AG20443 (cell line): ENCODE measurements at regions not wholly inside any gene's neighbourhood (a gene's known extent, or its start where the extent isn't known, plus 50 kb on each side); places are given as distances from the start of the nearest gene placed in this dataset.
"Not testable (repeated sequence)": the region's sequence is repeated elsewhere in the genome, so short reads cannot be mapped to it uniquely, and the experiment has no call there.

Source experiments
- DNase-seq: peaks from one replicate; pipeline ENCODE4 v3.0.0; 2012; ENCODE audit warnings: low spot score, mixed read lengths

DNA sequence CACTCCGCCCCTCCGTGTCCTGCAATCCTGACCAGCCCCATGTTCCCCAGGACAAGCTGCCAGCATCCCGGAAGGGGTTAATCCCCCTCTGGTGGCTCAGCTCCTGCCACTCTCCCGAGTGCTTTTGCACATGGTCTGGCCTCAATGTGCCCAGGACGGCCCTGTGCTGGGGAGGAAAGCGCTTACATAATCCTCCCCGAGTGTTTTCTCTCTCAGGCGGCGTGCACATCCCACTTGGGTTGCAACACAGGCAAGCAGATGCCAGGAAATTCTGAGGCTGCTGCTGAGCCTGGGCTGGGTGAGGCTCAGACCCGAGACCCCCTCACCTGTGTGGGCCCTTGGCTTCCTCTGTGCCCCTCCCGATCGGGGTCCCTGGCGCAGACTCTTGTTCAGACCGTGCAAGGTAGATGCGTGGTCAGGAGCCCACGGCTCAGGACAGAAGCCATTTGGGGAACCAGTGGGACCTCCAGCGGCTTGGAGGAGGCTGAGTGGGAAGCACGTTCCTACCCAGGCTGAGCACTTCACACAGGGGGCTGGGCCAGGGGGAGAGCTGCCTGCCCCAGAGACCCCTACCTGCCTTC, 144.7 kb downstream of the LAT start:
- DNase-seq: peak; percentile 16

- not testable (repeated sequence) for DNase-seq
These were observed 144.0 kb downstream of the LAT start for GRCh38 chr16:29128732-29129457.

GRCh38 chr16:29127806-29128420, 143.1 kb downstream of the LAT start:
- not testable (repeated sequence) for DNase-seq

GRCh38 chr16:29126616-29127015, 141.8 kb downstream of the LAT start:
- DNase-seq: no peak

DNA sequence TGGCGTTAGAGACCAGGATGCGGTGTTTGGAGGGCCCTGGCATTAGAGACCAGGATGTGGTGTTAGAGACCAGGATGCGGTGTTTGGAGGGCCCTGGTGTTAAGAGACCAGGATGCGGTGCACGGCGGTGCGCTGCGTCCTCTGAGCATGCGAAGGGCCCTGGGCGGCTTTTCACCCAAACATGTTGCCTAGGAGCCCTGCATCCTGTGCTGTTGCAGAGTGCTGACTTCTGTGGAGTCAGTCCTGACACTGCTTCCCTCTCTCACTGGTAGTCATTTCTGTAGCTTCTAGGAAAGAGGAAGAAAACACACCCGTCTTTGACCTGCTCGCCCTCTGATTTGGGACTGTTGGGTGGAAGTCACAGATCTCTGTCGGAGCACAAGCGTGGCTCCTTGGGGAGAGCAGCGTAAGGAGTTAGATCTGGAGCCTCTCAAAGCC, 141.2 kb downstream of the LAT start:
- DNase-seq: no peak

GRCh38 chr16:29124828-29125227, 140.0 kb downstream of the LAT start:
- no peak for DNase-seq

DNA sequence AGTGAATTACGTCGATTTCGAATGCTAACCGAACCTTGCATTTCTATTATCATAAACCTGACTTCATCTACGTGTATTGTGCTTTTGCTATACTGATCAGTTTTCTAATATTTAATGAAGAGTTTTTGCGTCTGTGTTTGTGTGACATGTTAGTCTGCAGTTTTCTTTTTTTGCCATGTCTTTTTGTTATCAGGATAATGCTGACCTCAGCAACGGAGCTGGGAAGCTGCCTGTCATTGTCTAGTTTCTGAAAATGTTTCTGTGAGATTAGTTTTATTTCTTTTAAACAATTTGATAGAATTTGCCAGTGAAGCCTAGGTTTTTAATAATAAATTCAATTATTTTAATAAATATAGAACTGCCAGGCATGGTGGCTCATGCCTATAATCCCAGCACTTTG, 139.3 kb downstream of the LAT start:
- DNase-seq: not testable (repeated sequence)

DNA sequence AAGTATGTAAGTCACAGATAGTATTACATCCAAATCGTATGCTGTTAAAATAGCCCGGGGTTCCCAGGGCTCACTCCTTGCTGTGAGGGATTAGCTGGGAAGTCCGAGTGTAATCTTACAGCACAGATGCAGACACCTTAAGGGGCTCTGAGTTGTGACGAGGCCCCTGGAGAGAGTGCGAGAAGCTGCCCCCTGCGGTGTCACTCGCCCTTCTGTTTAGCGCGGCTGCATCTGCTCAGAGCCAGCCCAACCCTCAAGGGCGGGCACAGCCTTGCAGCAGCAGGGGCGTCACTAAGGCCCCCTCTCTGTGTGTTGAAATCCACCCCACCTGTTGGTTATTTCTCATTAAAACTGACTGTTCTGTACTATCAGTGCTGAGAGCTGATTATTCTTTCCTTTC, 135.8 kb downstream of the LAT start:
- DNase-seq: not testable (repeated sequence)

GRCh38 chr16:29118301-29118957, 133.6 kb downstream of the LAT start:
- not testable (repeated sequence) for DNase-seq

GRCh38 chr16:29117631-29118030, 132.8 kb downstream of the LAT start:
- no peak for DNase-seq

DNA sequence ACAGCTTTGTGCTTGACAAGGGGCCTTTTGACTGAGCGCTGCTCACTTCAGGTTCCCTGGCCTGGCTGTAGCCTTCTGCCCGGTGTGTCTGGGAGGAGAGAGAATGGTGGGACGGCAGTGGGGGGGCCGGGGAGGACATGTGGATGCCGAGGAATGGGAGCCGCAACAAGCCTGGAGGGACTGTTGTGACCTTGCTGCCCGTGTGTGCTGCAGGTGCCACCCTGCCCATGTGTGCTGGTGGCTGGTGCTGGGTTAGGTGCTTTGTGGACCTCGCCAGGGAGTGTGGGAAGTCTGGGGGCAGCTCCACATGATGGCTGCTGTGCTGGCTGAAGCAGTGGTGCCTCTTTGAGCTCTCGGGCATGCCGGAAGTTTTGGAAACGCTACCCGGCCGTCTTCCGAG, 132.1 kb downstream of the LAT start:
- no peak for DNase-seq

DNA sequence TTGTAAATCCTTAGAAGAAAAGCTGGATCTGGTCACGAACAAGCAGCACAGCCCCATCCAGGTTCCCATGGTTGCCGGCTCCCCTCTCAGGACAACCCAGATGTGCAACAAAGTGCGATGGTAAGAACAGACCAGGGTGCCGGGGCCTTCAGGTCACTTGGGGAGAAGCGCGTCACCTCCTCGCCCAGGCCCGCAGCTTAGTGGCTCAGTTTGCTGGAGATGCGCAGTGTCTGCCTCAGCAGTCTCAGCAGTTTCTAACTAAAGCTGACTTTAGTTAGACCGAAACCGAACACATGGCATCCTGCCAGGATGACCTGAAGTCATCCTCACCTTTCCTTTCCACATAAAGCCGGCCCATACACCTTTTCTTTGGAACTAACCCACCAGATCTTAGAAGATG, 131.4 kb downstream of the LAT start:
- not testable (repeated sequence) for DNase-seq

DNA sequence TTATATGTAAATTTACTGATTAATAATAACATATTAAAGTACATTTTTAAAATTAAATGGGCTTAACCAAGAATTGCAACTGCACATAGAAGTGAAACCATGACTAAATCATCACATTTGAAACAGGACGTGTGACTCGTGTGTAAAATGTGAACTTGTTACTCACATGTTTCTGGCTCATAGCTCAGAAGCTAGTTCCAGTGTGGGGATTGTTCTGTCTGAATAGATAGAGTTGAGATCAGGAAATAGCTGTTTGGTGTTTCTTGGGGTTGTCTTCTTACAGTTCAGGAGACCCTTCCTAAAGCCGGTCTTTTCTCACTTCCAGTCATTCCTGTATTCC, 130.9 kb downstream of the LAT start:
- not testable (repeated sequence) for DNase-seq

DNA sequence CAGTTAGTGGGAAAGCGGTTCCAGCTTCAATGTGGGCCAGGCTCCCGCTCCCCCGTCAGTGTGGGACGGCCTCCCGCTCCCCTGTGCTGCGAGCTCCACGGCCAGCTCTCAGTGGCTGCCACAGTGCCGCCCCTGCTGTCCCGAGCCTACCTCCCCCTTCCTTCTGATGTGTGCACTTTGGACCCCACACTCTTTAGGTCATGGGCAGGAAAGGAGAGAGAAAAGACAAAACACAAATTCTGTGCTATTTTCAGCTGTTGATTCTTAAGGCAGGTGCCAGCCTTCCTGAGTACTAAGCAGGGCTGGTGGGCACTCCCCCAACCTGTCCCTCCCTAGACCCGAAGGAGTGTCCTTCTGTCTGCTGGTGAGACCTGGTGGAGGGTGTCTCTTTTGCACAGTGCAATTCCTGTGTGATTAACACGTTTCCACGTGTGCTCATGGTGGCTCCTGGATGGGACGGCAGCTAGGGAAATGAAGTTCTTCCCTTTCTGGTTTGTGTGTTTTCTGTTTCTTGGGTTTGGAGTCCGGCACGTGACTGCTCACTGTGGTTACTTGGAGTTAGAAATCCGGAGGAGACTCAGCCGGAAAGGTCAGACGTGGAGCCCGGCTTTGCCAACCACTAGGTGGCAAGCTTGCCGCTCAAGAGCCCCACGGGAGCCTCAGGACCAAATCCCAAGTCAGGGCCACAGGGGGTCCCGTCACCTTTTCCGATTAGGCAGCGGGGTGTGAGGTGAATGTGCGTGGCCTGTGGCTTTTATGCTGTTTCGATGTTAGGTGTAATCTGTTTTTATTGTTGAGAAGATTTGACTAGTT, 130.3 kb downstream of the LAT start:
- DNase-seq: peak; percentile 65

DNA sequence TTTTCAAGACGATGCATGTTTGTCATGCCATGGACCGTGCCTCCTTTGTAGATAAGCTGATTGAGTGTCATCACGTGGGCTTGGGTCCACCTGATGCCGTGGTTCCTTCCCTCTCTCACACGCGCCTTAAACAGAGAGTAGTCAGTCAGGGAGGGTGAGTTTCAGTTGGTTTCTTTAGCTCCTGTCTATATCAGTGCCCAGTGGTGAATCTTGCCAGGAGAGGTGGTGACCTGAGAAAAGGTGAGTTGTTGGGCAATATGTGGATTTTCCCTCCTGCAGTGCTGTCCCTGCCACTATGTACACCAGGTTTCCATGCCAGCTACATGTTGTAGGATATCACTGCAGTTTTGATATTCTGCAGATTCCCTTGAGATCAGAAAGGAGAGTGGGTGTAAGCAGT, 129.7 kb downstream of the LAT start:
- no peak for DNase-seq

- DNase-seq: not testable (repeated sequence)
These were observed 128.6 kb downstream of the LAT start for GRCh38 chr16:29113446-29113845.

GRCh38 chr16:29112755-29113347, 128.0 kb downstream of the LAT start:
- DNase-seq: no peak

DNA sequence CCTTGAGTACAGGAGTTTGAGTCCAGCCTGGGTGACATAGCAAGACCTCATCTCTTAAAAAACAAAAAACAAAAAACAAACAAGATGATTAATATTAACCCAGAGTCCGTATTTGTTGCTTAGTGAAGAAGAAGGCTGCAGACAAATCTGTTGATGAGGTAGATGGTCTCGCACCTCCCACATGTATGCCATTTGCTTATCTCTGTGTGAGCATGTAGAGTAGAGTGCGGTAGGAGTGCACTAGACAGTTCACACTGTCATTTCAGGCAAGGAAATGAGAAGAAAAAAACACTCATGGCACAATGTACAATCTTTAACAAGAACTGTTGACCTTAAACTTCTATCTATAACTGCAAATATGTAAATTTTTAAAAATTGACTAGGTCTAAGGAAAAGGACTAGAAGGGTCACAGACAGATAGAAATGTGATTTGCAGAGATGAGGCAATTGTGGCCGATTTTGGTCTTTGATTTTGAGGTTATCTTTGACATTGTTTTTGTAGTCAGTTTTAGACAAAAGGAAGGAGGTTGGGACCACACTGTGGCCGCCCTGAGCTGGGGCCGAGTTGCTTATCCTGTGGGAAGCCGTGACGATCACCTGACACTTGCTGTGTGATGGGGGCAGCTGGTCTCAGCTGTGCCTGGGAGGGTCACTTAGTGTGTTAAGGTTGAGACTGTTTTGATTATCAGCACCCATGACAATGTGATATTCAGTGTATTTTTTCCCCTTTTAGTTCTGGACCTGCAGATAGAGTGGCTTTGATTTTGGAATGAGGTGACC, 127.2 kb downstream of the LAT start:
- DNase-seq: not testable (repeated sequence)

GRCh38 chr16:29111421-29111820, 126.6 kb downstream of the LAT start:
- no peak for DNase-seq

- DNase-seq: not testable (repeated sequence)
These were observed 123.8 kb downstream of the LAT start for GRCh38 chr16:29108625-29109169.

DNA sequence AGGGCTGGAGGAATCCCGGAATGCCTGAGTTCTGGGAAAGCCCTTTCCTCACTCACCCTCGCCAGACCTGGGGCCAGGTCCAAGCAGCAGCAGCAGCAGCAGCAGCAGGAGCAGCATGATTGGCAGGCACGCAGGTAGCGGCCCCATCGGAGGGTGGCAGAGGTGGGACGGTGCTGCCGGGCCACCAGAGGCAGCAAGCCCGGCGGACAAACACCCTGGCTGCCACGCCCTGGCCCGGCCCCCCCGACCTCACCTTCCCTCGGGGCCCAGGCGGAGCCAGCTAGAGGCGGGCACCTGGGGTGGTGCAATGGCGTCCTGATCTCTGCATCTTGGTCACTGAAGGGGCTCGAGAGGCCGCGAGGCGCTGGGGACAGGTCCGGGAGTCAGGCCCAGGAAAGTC, 122.4 kb downstream of the LAT start:
- no peak for DNase-seq
